ENCODE measurements at regions not wholly inside any gene's neighbourhood (a gene's known extent, or its start where the extent isn't known, plus 50 kb on each side); places are given as distances from the start of the nearest gene placed in this dataset.

GRCh38 chr21:32212116-32212515 is 66.7 kb downstream of the MIS18A start:
- TF ChIP-seq EZH2 (IDR thresholded peaks at IDR 0.05; ENCODE audit: insufficient read depth, poor library complexity, severe bottlenecking) (no peak), EZH2phosphoT487 (IDR thresholded peaks at IDR 0.05; ENCODE audit: insufficient read depth, low read depth) (no peak)
